ENCODE measurements at regions not wholly inside any gene's neighbourhood (a gene's known extent, or its start where the extent isn't known, plus 50 kb on each side); places are given as distances from the start of the nearest gene placed in this dataset.
A peak's percentile ranks its signal among the peaks of the same experiment; 100 is the strongest.

GRCh38 chr9:116075191-116075590, 78.4 kb upstream of the PAPPA start:
- no peak overlapping the region for H3K27ac ChIP-seq (ENCODE audit: low read depth in 2 of 2, low read length in 1 of 2)
- no peaks in the 10 kb centered on the region for H3K9me2 ChIP-seq
- POLR2A ChIA-PET: no interaction called here
- no peak overlapping the region; the same call in 1 of the 2 replicates for H2AFZ ChIP-seq (ENCODE audit: low read depth)
- no peak overlapping the region for H3K9ac ChIP-seq
- TF ChIP-seq FOSL2 (IDR thresholded peaks at IDR 0.05; ENCODE audit: borderline replicate concordance, low read depth) (0 out of 2 replicates have a peak, but pooled peaks have one; percentile 9), CHD2 (IDR thresholded peaks at IDR 0.05; ENCODE audit: low read length, partially characterized antibody) (no peak)
- no peaks in the 10 kb centered on the region for H3K9me3 ChIP-seq
- H3K27me3 ChIP-seq (ENCODE audit: insufficient read depth): no peaks in the 10 kb centered on the region
- CTCF ChIA-PET: no interaction called here
- H3K4me3 ChIP-seq (ENCODE audit: low read depth in 2 of 2, low read length in 1 of 2): no peak overlapping the region
- 79% methylated on average over 5 of the region's 5 CpGs for WGBS (ENCODE audit: low lambda C conversion rate)
- H3F3A ChIP-seq (replicated peaks; ENCODE audit: insufficient read depth): no peaks in the 10 kb centered on the region
- DNase-seq: no peak
- H3K36me3 ChIP-seq (replicated peaks in 1 of 2; ENCODE audit: control insufficient read depth in 1 of 2, insufficient read depth in 2 of 2, low read length in 1 of 2): no peaks in the 10 kb centered on the region
- H3K4me1 ChIP-seq (ENCODE audit: control insufficient read depth in 1 of 2, insufficient read depth in 2 of 2, low read depth in 1 of 2, low read length in 1 of 2): peaks cover 0 to 11% of the 10 kb centered on the region in 2 experiments; a peak in 1 of 4 replicates
- no peaks in the 10 kb centered on the region for H4K20me1 ChIP-seq (ENCODE audit: insufficient read depth)
- H3K79me2 ChIP-seq (ENCODE audit: insufficient read depth): no peaks in the 10 kb centered on the region
- no peak overlapping the region for H3K4me2 ChIP-seq

DNA sequence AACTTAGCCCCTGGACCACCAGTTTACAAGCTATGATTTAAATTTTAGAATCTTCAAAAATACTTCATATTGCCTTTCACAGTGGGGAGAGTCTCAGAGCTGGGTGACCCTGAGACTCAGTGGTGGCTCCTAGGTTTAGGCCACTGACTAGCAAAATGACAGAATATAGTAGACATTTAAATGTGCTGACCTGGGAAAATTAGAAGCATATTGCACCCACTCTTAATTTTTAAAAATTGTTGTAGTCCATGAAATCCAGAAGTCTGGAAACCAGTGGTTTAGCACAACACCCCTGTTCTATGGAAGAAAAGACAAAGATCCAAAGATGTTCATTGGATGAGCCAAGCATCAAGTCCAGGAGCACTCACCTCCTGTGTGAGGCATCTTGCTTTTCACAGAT, 75.0 kb upstream of the PAPPA start:
- H3K27me3 ChIP-seq (ENCODE audit: insufficient read depth): no peaks in the 10 kb centered on the region
- H3K4me1 ChIP-seq (ENCODE audit: control insufficient read depth in 1 of 2, insufficient read depth in 2 of 2, low read depth in 1 of 2, low read length in 1 of 2): peaks cover 0 to 10% of the 10 kb centered on the region in 2 experiments; a peak in 1 of 4 replicates
- no peak overlapping the region for H3K4me2 ChIP-seq
- no peak overlapping the region for H3K9ac ChIP-seq
- H3K9me2 ChIP-seq: no peaks in the 10 kb centered on the region
- no peak for TF ChIP-seq MXI1 (IDR thresholded peaks at IDR 0.05; ENCODE audit: low read depth, low read length)
- no peak for TF ChIP-seq RCOR1 (IDR thresholded peaks at IDR 0.05; ENCODE audit: low read length)
- no peak for TF ChIP-seq GABPA (IDR thresholded peaks at IDR 0.05; ENCODE audit: low read depth)
- TF ChIP-seq ELF1 (IDR thresholded peaks at IDR 0.05): no peak
- no peak overlapping the region for H3K4me3 ChIP-seq (ENCODE audit: low read depth in 2 of 2, low read length in 1 of 2)
- H2AFZ ChIP-seq (ENCODE audit: low read depth): no peak overlapping the region
- no peaks in the 10 kb centered on the region for H3F3A ChIP-seq (replicated peaks; ENCODE audit: insufficient read depth)
- POLR2A ChIA-PET: no interaction called here
- H3K36me3 ChIP-seq (replicated peaks in 1 of 2; ENCODE audit: control insufficient read depth in 1 of 2, insufficient read depth in 2 of 2, low read length in 1 of 2): no peaks in the 10 kb centered on the region
- no peak for DNase-seq
- no peak overlapping the region for H3K27ac ChIP-seq (ENCODE audit: low read depth in 2 of 2, low read length in 1 of 2)
- no peaks in the 10 kb centered on the region for H4K20me1 ChIP-seq (ENCODE audit: insufficient read depth)
- no peaks in the 10 kb centered on the region for H3K9me3 ChIP-seq
- CTCF ChIA-PET: no interaction called here
- no peaks in the 10 kb centered on the region for H3K79me2 ChIP-seq (ENCODE audit: insufficient read depth)

GRCh38 chr9:116080561-116080960, 73.0 kb upstream of the PAPPA start:
- no peak overlapping the region for H3K27ac ChIP-seq (ENCODE audit: low read depth in 2 of 2, low read length in 1 of 2)
- H4K20me1 ChIP-seq (ENCODE audit: insufficient read depth): no peaks in the 10 kb centered on the region
- no peak overlapping the region for H3K4me2 ChIP-seq
- H3K9ac ChIP-seq: no peak overlapping the region
- H3K4me3 ChIP-seq (ENCODE audit: low read depth in 2 of 2, low read length in 1 of 2): no peak overlapping the region
- H3K9me2 ChIP-seq: no peaks in the 10 kb centered on the region
- no peak for DNase-seq
- ChIA-PET POLR2A (no interaction called here), CTCF (no interaction called here)
- no peaks in the 10 kb centered on the region for H3K79me2 ChIP-seq (ENCODE audit: insufficient read depth)
- TF ChIP-seq RFX5 (IDR thresholded peaks at IDR 0.05; ENCODE audit: low read length) (no peak), RCOR1 (IDR thresholded peaks at IDR 0.05; ENCODE audit: low read length) (no peak)
- TF ChIP-seq, protein P1, sequence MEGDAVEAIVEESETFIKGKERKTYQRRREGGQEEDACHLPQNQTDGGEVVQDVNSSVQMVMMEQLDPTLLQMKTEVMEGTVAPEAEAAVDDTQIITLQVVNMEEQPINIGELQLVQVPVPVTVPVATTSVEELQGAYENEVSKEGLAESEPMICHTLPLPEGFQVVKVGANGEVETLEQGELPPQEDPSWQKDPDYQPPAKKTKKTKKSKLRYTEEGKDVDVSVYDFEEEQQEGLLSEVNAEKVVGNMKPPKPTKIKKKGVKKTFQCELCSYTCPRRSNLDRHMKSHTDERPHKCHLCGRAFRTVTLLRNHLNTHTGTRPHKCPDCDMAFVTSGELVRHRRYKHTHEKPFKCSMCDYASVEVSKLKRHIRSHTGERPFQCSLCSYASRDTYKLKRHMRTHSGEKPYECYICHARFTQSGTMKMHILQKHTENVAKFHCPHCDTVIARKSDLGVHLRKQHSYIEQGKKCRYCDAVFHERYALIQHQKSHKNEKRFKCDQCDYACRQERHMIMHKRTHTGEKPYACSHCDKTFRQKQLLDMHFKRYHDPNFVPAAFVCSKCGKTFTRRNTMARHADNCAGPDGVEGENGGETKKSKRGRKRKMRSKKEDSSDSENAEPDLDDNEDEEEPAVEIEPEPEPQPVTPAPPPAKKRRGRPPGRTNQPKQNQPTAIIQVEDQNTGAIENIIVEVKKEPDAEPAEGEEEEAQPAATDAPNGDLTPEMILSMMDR (IDR thresholded peaks at IDR 0.05): no peak
- WGBS (ENCODE audit: low lambda C conversion rate): 69% methylated on average over 5 of the region's 5 CpGs
- no peaks in the 10 kb centered on the region for H3K27me3 ChIP-seq (ENCODE audit: insufficient read depth)
- H3K36me3 ChIP-seq (replicated peaks in 1 of 2; ENCODE audit: control insufficient read depth in 1 of 2, insufficient read depth in 2 of 2, low read length in 1 of 2): no peaks in the 10 kb centered on the region
- H3K4me1 ChIP-seq (ENCODE audit: control insufficient read depth in 1 of 2, insufficient read depth in 2 of 2, low read depth in 1 of 2, low read length in 1 of 2): no peaks in the 10 kb centered on the region
- H3K9me3 ChIP-seq: no peaks in the 10 kb centered on the region
- no peaks in the 10 kb centered on the region for H3F3A ChIP-seq (replicated peaks; ENCODE audit: insufficient read depth)
- no peak overlapping the region for H2AFZ ChIP-seq (ENCODE audit: low read depth)

Data from SK-N-SH (cell line).